GM23248 (cell line): ENCODE measurements at regions not wholly inside any gene's neighbourhood (a gene's known extent, or its start where the extent isn't known, plus 50 kb on each side); places are given as distances from the start of the nearest gene placed in this dataset.

Experiments used
- EZH2 ChIP-seq: fragments of 200-600 bp; sonication (generic); IDR thresholded peaks from 2 replicates; pipeline ENCODE4 v1.6.1; 2018; ENCODE audit warnings: antibody characterized with exemption, mild to moderate bottlenecking; ENCODE audit not compliant: insufficient read depth, poor library complexity, severe bottlenecking
- EZH2phosphoT487 ChIP-seq: fragments of 200-600 bp; sonication (generic); IDR thresholded peaks from 2 replicates; pipeline ENCODE4 v1.6.1; 2018; ENCODE audit warnings: antibody characterized with exemption, moderate library complexity, mild to moderate bottlenecking, low read depth; ENCODE audit not compliant: insufficient read depth

- TF ChIP-seq EZH2phosphoT487 (no peak), EZH2 (no peak)
These were observed 579.0 kb upstream of the FZD8 start for GRCh38 chr10:36221101-36221500.
